B cell (primary cell): ENCODE measurements at regions not wholly inside any gene's neighbourhood (a gene's known extent, or its start where the extent isn't known, plus 50 kb on each side); places are given as distances from the start of the nearest gene placed in this dataset.

Experiments used
- ATAC-seq: fragments of 200-7000 bp; cut with Tn5 transposase; one replicate; pipeline ENCODE4 v1.10.0; 2021; ENCODE audit warnings: low read depth, mild to moderate bottlenecking, moderate number of reproducible peaks, moderate library complexity
- CTCF ChIA-PET: fragments of 350-600 bp; sonication (Branson Sonifier 250); formaldehyde crosslinking; loops from one replicate; lab custom pipeline; 2021; ENCODE audit warnings: antibody characterized with exemption, inconsistent platforms; lab: Charles Lee
- POLR2A ChIA-PET: fragments of 350-600 bp; sonication (Branson Sonifier 250); formaldehyde crosslinking; loops from one replicate; lab custom pipeline; 2021; ENCODE audit warnings: antibody characterized with exemption; lab: Charles Lee
- DNase-seq: peaks from one replicate; pipeline ENCODE4 v3.0.0; 2013
- H2AFZ ChIP-seq: 2 replicates; pipeline ENCODE4 v1.6.1; 2012; ENCODE audit warnings: mild to moderate bottlenecking, low read depth, low read length; ENCODE audit not compliant: insufficient read depth, poor library complexity, severe bottlenecking
- H3K27ac ChIP-seq, 2 donors: 1 replicate in 1 of 2; 2 replicates in 1 of 2; pipeline ENCODE4 v1.5.1; 2012 to 2013; ENCODE audit warnings: low read length in 2 of 2, mild to moderate bottlenecking in 2 of 2, moderate library complexity in 1 of 2
- H3K27me3 ChIP-seq, 4 experiments: fragments of 200-600 bp in 1 of 4; sonication (generic) in 1 of 4; replicated peaks in 1 of 4; 1 replicate in 2 of 4; 2 replicates in 2 of 4; pipeline versions ENCODE4 v1.6.1 to v1.7.0; 2013 to 2016; ENCODE audit warnings: low read length in 3 of 4, mild to moderate bottlenecking in 2 of 4, mixed read lengths in 1 of 4, moderate library complexity in 1 of 4; ENCODE audit not compliant: insufficient read depth in 4 of 4, control insufficient read depth in 3 of 4; ENCODE audit errors: control extremely low read depth in 1 of 4
- H3K36me3 ChIP-seq, 2 experiments: replicated peaks in 1 of 2; 1 replicate in 1 of 2; 2 replicates in 1 of 2; pipeline versions ENCODE4 v1.6.1 to v1.7.1; 2013; ENCODE audit warnings: low read length in 1 of 2; ENCODE audit not compliant: insufficient read depth in 2 of 2, control insufficient read depth in 1 of 2; ENCODE audit errors: control extremely low read depth in 1 of 2, extremely low read depth in 1 of 2
- H3K4me1 ChIP-seq, 2 donors: fragments of 200-600 bp in 1 of 2; sonication (generic) in 1 of 2; 1 replicate in 1 of 2; 2 replicates in 1 of 2; pipeline versions ENCODE4 v1.5.1 to v1.6.1; 2013 to 2017; ENCODE audit warnings: low read length in 2 of 2; ENCODE audit not compliant: control insufficient read depth in 2 of 2, insufficient read depth in 2 of 2
- H3K4me2 ChIP-seq: replicated peaks from 2 replicates; pipeline ENCODE3; 2012; ENCODE audit warnings: mild to moderate bottlenecking, low read depth, low read length; ENCODE audit not compliant: poor library complexity, severe bottlenecking
- H3K4me3 ChIP-seq, 5 experiments: fragments of 200-600 bp in 1 of 5; sonication (generic) in 1 of 5; 1 replicate in 3 of 5; 2 replicates in 2 of 5; pipeline versions ENCODE4 v1.5.1 to v1.7.0; 2011 to 2016; ENCODE audit warnings: low read length in 4 of 5, mild to moderate bottlenecking in 4 of 5, low read depth in 2 of 5, control low read depth in 1 of 5, moderate library complexity in 1 of 5; ENCODE audit not compliant: insufficient read depth in 1 of 5; ENCODE audit errors: control extremely low read depth in 1 of 5, extremely low read depth in 1 of 5
- H3K79me2 ChIP-seq: fragments of 200-600 bp; sonication (generic); one replicate; pipeline ENCODE4 v1.6.0; 2016; ENCODE audit warnings: low read length; ENCODE audit not compliant: control insufficient read depth, insufficient read depth
- H3K9ac ChIP-seq: fragments of 200-600 bp; sonication (generic); 2 replicates; pipeline ENCODE4 v1.6.1; 2017; ENCODE audit warnings: mild to moderate bottlenecking, low read length, moderate library complexity
- H3K9me3 ChIP-seq, 3 donors: one replicate each; pipeline versions ENCODE4 v1.6.1 to v1.7.1; 2013; ENCODE audit warnings: low read length in 2 of 3; ENCODE audit not compliant: control insufficient read depth in 2 of 3, insufficient read depth in 1 of 3; ENCODE audit errors: control extremely low read depth in 1 of 3
- H4K20me1 ChIP-seq: 2 replicates; pipeline ENCODE4 v1.6.0; 2012; ENCODE audit warnings: mild to moderate bottlenecking, low read length; ENCODE audit not compliant: insufficient read depth, control insufficient read depth, poor library complexity, severe bottlenecking
- H3K27ac Mint-ChIP-seq: one replicate; pipeline ENCODE4 v1.8.0; 2021; ENCODE audit warnings: mixed read lengths
- H3K27me3 Mint-ChIP-seq: one replicate; pipeline ENCODE4 v1.8.0; 2021; ENCODE audit warnings: mixed read lengths
- H3K4me1 Mint-ChIP-seq: one replicate; pipeline ENCODE4 v1.8.0; 2021; ENCODE audit warnings: mixed read lengths
- H3K4me3 Mint-ChIP-seq: one replicate; pipeline ENCODE4 v1.8.0; 2021; ENCODE audit warnings: mixed read lengths
- H3K9me3 Mint-ChIP-seq: one replicate; pipeline ENCODE4 v1.8.0; 2022; ENCODE audit warnings: mixed read lengths; ENCODE audit not compliant: insufficient read depth
- CTCF ChIP-seq: fragments of 200-600 bp; IDR thresholded peaks from one replicate; pipeline ENCODE4 v1.8.0; 2022; ENCODE audit warnings: antibody characterized with exemption, mild to moderate bottlenecking
- EZH2 ChIP-seq: IDR thresholded peaks from 2 replicates; pipeline ENCODE4 v1.6.1; 2012; ENCODE audit warnings: borderline replicate concordance, low read depth, mild to moderate bottlenecking, moderate library complexity, low read length; ENCODE audit not compliant: insufficient read depth, poor library complexity, severe bottlenecking
- WGBS: methylation state at CpG from one replicate; pipeline ENCODE4 v1.1.5; 2013; ENCODE audit warnings: missing lambda C conversion rate; ENCODE audit not compliant: insufficient coverage; 5-methylcytosine and 5-hydroxymethylcytosine counted together
- intact Hi-C: fragments of 100-400 bp; cut with micrococcal nuclease; formaldehyde crosslinking; loops from one replicate; pipeline ENCODE4 v1.10.0; 2022

- WGBS = no CpG with 5 or more reads among the region's 11 CpGs
- H3K4me2 ChIP-seq = no peak overlapping the region
- intact Hi-C loops = loop anchor here (10.0 kb wide), 1 partner anchor 712 kb away; no protein-coding TSS in a partner anchor
- no peak overlapping the region for H3K4me3 ChIP-seq
- H3K4me3 Mint-ChIP-seq = no peak overlapping the region
- peaks cover 0 to 3% of the 10 kb centered on the region in 2 donors for H3K4me1 ChIP-seq
- H3K9me3 Mint-ChIP-seq = no peaks in the 10 kb centered on the region
- DNase-seq (no peak), ATAC-seq (no peak)
- H3K4me1 Mint-ChIP-seq = peaks cover 2% of the 10 kb centered on the region
- no peaks in the 10 kb centered on the region for H3K27me3 ChIP-seq
- H3K27ac ChIP-seq = no peak overlapping the region
- H3K9ac ChIP-seq = no peak overlapping the region
- no peaks in the 10 kb centered on the region for H4K20me1 ChIP-seq
- no peaks in the 10 kb centered on the region for H3K9me3 ChIP-seq
- CTCF ChIA-PET = interaction anchor here (1.1 to 2.0 kb wide), 2 partner anchors 10 to 622 kb away, joined by 3 to 11 read pairs; no protein-coding TSS in a partner anchor
- no peak overlapping the region for H2AFZ ChIP-seq
- no peak overlapping the region for H3K27ac Mint-ChIP-seq
- peaks cover 4% of the 10 kb centered on the region for H3K27me3 Mint-ChIP-seq
- TF ChIP-seq EZH2 = no peak
- TF ChIP-seq CTCF = no peak
- H3K79me2 ChIP-seq = no peaks in the 10 kb centered on the region
- POLR2A ChIA-PET = no interaction called here
- H3K36me3 ChIP-seq = no peaks in the 10 kb centered on the region
Observed at GRCh38 chr21:15486460-15487195, 243.2 kb upstream of the USP25 start.

- no peak for DNase-seq
- ChIA-PET CTCF (no interaction called here), POLR2A (no interaction called here)
- Mint-ChIP-seq H3K27me3 (peaks cover 4% of the 10 kb centered on the region), H3K4me3 (no peak overlapping the region), H3K4me1 (peaks cover 2% of the 10 kb centered on the region), H3K9me3 (no peaks in the 10 kb centered on the region), H3K27ac (no peak overlapping the region)
- no peaks in the 10 kb centered on the region for H3K9me3 ChIP-seq
- H3K4me2 ChIP-seq = no peak overlapping the region
- H4K20me1 ChIP-seq = no peaks in the 10 kb centered on the region
- ATAC-seq = no peak
- peaks cover 0 to 3% of the 10 kb centered on the region in 2 donors for H3K4me1 ChIP-seq
- WGBS = no CpG with 5 or more reads among the region's 3 CpGs
- no peaks in the 10 kb centered on the region for H3K36me3 ChIP-seq
- no peak overlapping the region for H3K27ac ChIP-seq
- intact Hi-C loops = loop anchor here (10.0 kb wide), 1 partner anchor 712 kb away; no protein-coding TSS in a partner anchor
- no peak overlapping the region for H3K4me3 ChIP-seq
- no peak overlapping the region for H2AFZ ChIP-seq
- TF ChIP-seq EZH2 (no peak), CTCF (no peak)
- H3K79me2 ChIP-seq = no peaks in the 10 kb centered on the region
- no peaks in the 10 kb centered on the region for H3K27me3 ChIP-seq
- no peak overlapping the region for H3K9ac ChIP-seq
Observed at GRCh38 chr21:15487196-15487550, 242.6 kb upstream of the USP25 start.
